SJCRH30 (cell line): ENCODE measurements at regions not wholly inside any gene's neighbourhood (a gene's known extent, or its start where the extent isn't known, plus 50 kb on each side); places are given as distances from the start of the nearest gene placed in this dataset.

Experiments used
- DNase-seq, 2 experiments: peaks; one replicate each; pipeline ENCODE4 v3.0.0-alpha.2; 2015 to 2020
- H3K27ac ChIP-seq: fragments of 250-450 bp; sonication (Bioruptor Pico); 2 replicates; pipeline ENCODE4 v1.5.1; 2020; ENCODE audit warnings: mild to moderate bottlenecking, moderate library complexity
- H3K27me3 ChIP-seq: fragments of 250-450 bp; sonication (Bioruptor Pico); 2 replicates; pipeline ENCODE4 v1.5.1; 2020; ENCODE audit warnings: mild to moderate bottlenecking, moderate library complexity
- H3K36me3 ChIP-seq: fragments of 250-450 bp; sonication (Bioruptor Pico); 2 replicates; pipeline ENCODE4 v1.5.1; 2020; ENCODE audit warnings: mild to moderate bottlenecking, moderate library complexity
- H3K4me1 ChIP-seq: fragments of 250-450 bp; sonication (Bioruptor Pico); 2 replicates; pipeline ENCODE4 v1.5.1; 2020; ENCODE audit warnings: mild to moderate bottlenecking, moderate library complexity
- H3K4me3 ChIP-seq: fragments of 250-450 bp; sonication (Bioruptor Pico); 2 replicates; pipeline ENCODE4 v1.5.1; 2020; ENCODE audit warnings: mild to moderate bottlenecking, moderate library complexity
- H3K9me3 ChIP-seq: fragments of 250-450 bp; sonication (Bioruptor Pico); replicated peaks from 2 replicates; pipeline ENCODE4 v1.5.1; 2020; ENCODE audit warnings: mild to moderate bottlenecking, moderate library complexity

DNA sequence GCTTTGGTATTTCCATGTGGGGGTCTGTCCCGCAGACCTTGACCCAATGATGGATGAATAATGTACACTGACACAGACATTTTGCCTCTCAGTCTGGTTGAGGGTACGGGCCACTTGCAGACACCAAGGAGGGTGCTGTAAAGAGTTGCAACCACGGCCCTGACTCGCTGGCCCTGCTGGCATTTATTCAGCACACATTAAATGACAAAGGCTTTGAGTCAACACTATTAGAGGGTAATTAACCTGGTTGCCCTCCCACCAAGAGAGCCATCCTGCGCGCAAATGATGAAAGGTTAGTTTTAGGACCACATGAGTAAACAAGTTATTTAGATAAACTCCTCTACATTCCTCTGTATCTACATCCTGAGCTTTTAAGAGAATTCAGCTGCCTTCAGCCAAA, 308.9 kb upstream of the MMS22L start:
- no peak overlapping the region for H3K27ac ChIP-seq
- no peak overlapping the region for H3K4me3 ChIP-seq
- peaks cover 3% of the 10 kb centered on the region; the same call in 1 of the 2 replicates for H3K4me1 ChIP-seq
- DNase-seq = no peak
- no peaks in the 10 kb centered on the region for H3K36me3 ChIP-seq
- H3K27me3 ChIP-seq = peaks cover 2% of the 10 kb centered on the region; the same call in 1 of the 2 replicates
- no peaks in the 10 kb centered on the region for H3K9me3 ChIP-seq

DNA sequence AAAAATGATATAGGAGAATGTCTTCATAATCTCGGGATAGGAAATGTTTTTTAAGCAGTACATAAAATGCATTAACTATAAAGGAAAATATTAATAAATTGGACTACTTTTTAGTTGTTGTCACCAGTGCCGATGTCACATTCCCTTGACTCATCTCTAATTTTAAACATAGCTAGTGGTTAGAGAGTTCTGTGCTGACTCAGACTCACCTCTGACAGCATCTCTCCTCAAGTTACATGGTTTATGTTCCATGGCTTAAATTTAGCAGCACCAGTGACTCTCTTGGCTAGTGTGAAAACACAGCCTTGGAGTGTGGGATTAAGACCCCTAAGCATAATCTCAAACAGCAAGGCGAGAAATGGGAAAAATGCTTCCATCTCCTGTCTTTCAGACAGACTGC, 311.8 kb upstream of the MMS22L start:
- H3K27me3 ChIP-seq = no peaks in the 10 kb centered on the region; the same call in 1 of the 2 replicates
- H3K27ac ChIP-seq = no peak overlapping the region
- H3K36me3 ChIP-seq = no peaks in the 10 kb centered on the region
- H3K4me1 ChIP-seq = peaks cover 3% of the 10 kb centered on the region; the same call in 1 of the 2 replicates
- DNase-seq = peak in 1 of 2 experiments; percentile 24
- H3K4me3 ChIP-seq = no peak overlapping the region
- no peaks in the 10 kb centered on the region for H3K9me3 ChIP-seq

DNA sequence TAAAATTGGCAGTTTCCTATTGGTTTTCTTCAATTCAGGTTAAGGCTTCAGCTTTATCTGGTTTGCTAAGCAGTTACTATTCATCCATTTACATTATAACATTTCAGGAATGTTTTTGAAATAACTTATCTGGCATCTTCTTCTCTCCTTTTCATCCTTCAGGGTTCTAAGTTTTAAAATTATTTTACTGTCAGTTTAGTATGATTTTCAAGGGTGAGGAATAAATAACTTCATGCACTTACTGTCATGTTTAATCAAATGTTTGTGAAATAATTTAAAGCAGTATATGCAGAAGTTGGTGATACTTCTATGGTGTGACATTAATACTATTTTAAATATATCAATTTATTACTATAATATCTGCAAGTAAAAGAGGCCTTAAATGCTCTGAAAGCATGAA, 338.1 kb upstream of the MMS22L start:
- Histone ChIP-seq H3K36me3 (no peaks in the 10 kb centered on the region), H3K27ac (no peak overlapping the region), H3K27me3 (no peaks in the 10 kb centered on the region), H3K4me1 (no peaks in the 10 kb centered on the region), H3K4me3 (no peak overlapping the region), H3K9me3 (no peaks in the 10 kb centered on the region)
- no peak for DNase-seq

DNA sequence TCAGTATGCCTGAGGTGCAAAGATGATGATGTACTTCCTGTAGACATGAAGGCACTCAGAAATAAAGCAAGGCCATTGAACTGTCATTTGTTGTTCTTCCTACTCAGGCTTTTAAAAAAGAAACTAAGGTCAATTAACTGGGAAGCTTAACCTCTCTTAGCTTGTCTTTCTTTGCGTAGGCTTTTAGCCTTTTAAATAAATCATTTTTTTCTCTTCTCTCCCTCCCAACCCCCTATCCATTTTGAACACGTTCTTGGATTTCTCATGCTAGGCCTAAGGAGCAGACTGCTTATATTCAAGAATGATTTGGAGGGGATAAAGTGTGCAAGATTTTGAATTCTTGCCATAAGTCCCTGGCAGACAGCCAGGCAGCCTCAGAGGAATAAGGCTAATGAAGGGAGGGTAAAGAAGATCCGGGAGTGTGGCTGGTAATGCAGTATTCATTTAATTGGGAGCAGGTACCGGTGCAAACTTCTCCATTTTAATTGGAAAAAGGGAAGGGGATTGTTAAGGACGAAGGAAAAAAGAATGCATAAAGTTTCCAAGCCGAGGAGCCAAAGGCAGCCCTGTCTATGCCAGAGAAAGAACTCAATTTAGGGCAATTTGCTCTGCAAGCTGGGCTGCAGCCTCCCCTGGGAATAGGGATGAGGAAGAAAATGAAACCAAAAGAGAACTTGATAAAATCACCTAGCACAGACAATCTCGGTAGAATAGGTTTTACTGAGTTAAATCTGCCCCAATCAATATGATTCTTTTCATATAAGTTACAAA, 343.8 kb upstream of the MMS22L start:
- Histone ChIP-seq H3K27me3 (peaks cover 4% of the 10 kb centered on the region; the same call in 1 of the 2 replicates), H3K4me3 (no peak overlapping the region), H3K36me3 (no peaks in the 10 kb centered on the region), H3K9me3 (no peaks in the 10 kb centered on the region), H3K4me1 (no peaks in the 10 kb centered on the region), H3K27ac (no peak overlapping the region)
- DNase-seq = peak in 1 of 2 experiments; percentile 22

DNA sequence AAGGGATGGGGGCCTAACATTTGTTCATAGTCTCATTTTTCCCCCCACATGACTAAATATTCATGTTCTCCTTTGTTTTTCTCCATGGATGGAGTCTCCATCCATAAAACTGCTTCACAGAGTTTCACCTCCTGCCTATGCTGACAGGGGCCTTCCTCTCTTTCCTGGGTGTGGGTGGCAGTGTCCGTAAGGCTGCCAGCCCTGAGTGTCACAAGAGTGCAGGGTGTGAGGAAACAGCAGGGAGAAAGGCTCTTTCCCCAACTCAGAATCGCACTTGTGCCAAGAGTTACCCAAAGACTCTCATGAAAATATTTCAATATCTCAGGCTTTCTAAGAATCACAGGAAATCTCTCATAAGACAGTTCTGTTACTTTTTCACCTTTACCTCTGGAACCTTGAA, 346.2 kb upstream of the MMS22L start:
- H3K27ac ChIP-seq = no peak overlapping the region
- no peaks in the 10 kb centered on the region for H3K4me1 ChIP-seq
- DNase-seq = no peak
- H3K4me3 ChIP-seq = no peak overlapping the region
- peaks cover 4% of the 10 kb centered on the region; the same call in 1 of the 2 replicates for H3K27me3 ChIP-seq
- no peaks in the 10 kb centered on the region for H3K9me3 ChIP-seq
- no peaks in the 10 kb centered on the region for H3K36me3 ChIP-seq

DNA sequence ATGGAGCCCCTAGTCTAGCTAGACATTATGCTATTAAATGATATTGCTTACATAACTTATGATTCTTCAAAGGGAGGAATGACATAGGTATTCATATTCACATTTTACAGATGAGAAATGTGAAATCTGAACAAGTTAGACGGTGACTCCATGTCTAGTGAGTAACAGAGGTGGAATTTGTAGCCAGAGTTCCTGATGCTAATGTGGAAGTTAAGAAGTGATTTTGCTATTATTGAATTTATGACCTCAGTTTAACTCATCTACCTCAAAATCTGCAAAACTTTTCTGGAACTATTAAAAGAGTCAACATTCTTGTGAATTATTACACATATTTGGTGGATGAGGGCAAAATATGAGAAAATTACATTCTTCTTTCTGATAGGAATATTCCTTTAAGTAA, 347.6 kb upstream of the MMS22L start:
- H3K4me3 ChIP-seq = no peak overlapping the region
- no peak for DNase-seq
- no peaks in the 10 kb centered on the region for H3K4me1 ChIP-seq
- H3K27me3 ChIP-seq = peaks cover 4% of the 10 kb centered on the region; the same call in 1 of the 2 replicates
- no peaks in the 10 kb centered on the region for H3K36me3 ChIP-seq
- no peaks in the 10 kb centered on the region for H3K9me3 ChIP-seq
- H3K27ac ChIP-seq = no peak overlapping the region

DNA sequence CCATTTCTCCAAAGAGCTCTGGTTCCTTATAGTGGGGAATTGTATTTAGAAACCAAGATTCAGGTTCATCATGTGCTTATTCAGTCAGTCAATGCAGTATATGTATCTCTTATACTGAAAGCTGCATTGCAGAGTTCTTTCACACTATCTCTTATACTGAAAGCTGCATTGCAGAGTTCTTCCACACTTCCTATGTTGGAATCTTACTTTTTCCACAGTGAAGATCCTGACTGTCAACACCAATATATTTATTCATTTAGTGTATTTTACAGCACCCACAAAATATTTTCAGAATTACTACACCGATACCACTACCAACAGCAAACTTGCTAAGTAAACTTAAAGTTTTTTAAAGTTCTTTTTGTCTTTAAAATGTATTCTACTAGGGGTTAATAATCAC, 349.3 kb upstream of the MMS22L start:
- peaks cover 4% of the 10 kb centered on the region; the same call in 1 of the 2 replicates for H3K27me3 ChIP-seq
- no peaks in the 10 kb centered on the region for H3K36me3 ChIP-seq
- H3K4me3 ChIP-seq = no peak overlapping the region
- no peaks in the 10 kb centered on the region for H3K4me1 ChIP-seq
- H3K27ac ChIP-seq = no peak overlapping the region
- no peak for DNase-seq
- no peaks in the 10 kb centered on the region for H3K9me3 ChIP-seq

DNA sequence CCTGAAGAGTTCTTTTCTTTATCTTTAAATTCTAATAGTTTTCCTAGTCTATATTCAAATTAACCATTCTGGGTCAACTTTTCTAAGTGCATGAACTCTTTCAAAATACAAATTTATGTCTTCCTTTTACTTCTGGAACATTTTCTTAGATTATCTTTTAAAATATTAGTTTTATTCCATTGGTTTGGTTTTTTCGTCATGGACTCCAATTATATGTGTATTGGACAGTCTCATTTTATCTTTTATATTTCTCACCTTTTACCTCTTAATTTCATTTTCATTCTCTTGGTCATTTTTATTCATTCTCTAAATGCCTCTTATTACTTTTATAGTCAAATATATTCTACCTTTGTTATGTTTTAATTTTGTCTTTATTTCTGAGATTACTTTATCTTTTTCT, 356.7 kb upstream of the MMS22L start:
- DNase-seq = no peak
- H3K27me3 ChIP-seq = no peaks in the 10 kb centered on the region
- no peaks in the 10 kb centered on the region for H3K9me3 ChIP-seq
- no peaks in the 10 kb centered on the region for H3K36me3 ChIP-seq
- no peak overlapping the region for H3K27ac ChIP-seq
- no peak overlapping the region for H3K4me3 ChIP-seq
- H3K4me1 ChIP-seq = no peaks in the 10 kb centered on the region

DNA sequence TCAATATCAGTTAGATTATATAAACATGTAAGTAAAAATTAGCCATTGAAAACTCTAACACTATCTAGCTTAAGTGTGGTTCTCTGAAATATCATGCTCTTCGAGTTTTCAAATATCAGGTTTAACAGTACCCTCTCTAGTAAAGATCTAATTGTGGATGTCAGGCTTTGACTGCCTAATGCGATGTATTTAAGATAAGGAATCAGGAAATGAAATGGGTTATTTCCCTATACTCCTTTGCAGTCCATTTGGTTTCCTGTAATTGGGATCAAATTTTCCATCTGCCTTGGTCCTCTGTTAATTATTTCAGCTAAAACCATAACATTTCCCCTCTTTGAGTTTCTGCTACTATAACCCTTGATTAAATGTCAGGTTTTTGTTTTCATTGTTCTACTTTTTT, 361.3 kb upstream of the MMS22L start:
- DNase-seq = no peak
- Histone ChIP-seq H3K9me3 (no peaks in the 10 kb centered on the region), H3K27ac (no peak overlapping the region), H3K4me1 (no peaks in the 10 kb centered on the region), H3K36me3 (no peaks in the 10 kb centered on the region), H3K4me3 (no peak overlapping the region), H3K27me3 (no peaks in the 10 kb centered on the region)

DNA sequence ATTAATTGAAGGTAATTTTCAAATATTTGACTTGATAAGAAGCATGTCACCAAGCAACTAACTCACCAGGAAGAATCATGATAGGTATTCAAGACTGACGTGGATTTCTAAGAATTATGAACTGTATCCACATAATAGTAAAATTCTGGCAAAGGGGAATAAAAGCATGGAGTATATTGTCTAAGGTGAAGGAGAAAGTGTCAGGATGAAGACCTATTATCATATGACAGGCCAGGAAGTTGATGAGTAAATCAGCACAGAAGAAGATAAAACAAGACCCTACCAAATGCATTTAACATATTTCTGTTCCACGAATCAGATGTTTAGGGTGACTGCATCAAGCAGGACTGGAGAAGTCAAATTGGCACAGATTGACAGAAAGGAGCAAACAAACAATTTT, 362.7 kb upstream of the MMS22L start:
- Histone ChIP-seq H3K27me3 (no peaks in the 10 kb centered on the region), H3K4me1 (no peaks in the 10 kb centered on the region), H3K9me3 (no peaks in the 10 kb centered on the region), H3K4me3 (no peak overlapping the region), H3K27ac (no peak overlapping the region), H3K36me3 (no peaks in the 10 kb centered on the region)
- DNase-seq = no peak

DNA sequence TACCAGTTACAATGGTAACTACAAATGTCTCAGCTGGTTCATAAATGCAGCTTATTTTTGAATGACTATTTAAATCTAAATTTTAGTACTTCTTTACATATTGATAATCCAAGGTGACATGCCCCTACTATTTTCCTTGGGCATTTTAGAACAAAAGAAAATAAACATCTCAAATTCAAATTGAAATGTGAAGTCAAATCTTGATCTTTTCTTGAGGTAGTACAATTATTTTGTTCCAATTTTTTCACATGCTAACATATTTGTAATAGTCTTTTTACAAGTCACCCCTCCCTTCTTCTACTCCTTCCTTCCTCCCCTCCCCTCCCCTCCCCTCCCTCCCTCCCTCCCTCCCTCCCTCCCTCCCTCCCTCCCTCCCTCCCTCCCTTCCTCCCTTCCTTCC, 370.1 kb upstream of the MMS22L start:
- DNase-seq = no peak
- H3K27me3 ChIP-seq = no peaks in the 10 kb centered on the region
- H3K4me3 ChIP-seq = no peak overlapping the region
- no peaks in the 10 kb centered on the region for H3K4me1 ChIP-seq
- no peaks in the 10 kb centered on the region for H3K9me3 ChIP-seq
- H3K27ac ChIP-seq = no peak overlapping the region
- no peaks in the 10 kb centered on the region for H3K36me3 ChIP-seq

DNA sequence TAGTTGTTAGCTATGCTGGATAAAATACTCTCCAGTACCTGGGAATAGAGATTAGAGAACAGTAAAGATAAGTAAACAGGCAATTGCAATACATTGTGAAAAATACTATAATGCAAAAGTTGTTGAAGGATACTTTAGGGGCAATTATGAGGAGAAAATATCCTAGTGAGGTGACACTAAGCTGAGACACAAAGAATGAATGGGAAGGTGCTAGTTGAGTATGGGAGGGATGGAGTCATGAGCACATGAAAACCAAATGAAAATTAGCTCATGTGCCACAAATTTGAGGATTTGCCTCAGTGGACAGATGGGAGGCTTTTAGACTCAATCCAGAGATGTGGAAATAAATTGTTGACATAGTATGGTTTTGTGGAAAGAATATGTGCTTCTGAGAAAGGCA, 370.5 kb upstream of the MMS22L start:
- Histone ChIP-seq H3K27ac (no peak overlapping the region), H3K9me3 (no peaks in the 10 kb centered on the region)

DNA sequence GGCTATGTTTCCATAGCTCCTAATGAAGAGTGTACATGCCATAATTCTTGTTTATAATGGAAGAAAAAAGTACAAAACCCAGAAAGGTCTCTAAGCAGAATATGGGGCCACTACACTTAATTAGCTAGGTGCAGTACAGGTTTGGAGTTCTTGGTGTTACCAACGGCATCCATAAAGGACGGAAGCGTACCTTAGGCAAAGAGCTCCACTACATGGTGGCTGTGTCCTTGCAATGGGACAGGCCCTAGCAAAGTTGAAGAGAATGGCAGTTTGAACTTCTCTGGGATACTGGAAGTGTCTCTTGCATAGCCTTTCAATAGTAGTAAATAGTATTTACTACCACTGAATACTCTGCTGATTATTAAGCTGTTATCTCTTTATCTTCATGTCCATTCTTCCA, 371.7 kb upstream of the MMS22L start:
- no peak for DNase-seq
- no peaks in the 10 kb centered on the region for H3K36me3 ChIP-seq
- H3K4me1 ChIP-seq = no peaks in the 10 kb centered on the region
- H3K9me3 ChIP-seq = no peaks in the 10 kb centered on the region
- H3K4me3 ChIP-seq = no peak overlapping the region
- H3K27ac ChIP-seq = no peak overlapping the region
- no peaks in the 10 kb centered on the region for H3K27me3 ChIP-seq

More for the DNA sequence above, 370.5 kb upstream of the MMS22L start:
- Histone ChIP-seq H3K27me3 (no peaks in the 10 kb centered on the region), H3K4me3 (no peak overlapping the region), H3K36me3 (no peaks in the 10 kb centered on the region), H3K4me1 (no peaks in the 10 kb centered on the region)
- no peak for DNase-seq

DNA sequence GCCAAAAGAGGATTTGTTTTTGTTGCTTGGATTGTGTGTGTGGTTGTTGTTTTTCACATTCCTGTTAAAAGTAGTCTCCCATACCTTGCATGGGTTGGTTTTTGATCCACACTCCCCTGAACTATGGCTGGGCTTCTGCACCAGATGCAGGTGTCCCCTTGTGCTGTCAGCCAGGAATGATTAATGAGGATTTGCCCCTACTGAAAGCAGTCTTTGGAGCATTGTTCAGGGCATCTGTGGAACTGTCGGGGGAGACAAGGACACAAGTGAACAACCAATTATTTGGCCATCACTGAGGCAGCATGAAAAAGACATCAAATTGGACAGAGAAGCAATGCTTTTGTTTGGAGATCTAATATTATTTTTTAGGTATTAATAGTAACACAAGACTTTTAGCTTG, 373.2 kb upstream of the MMS22L start:
- no peak for DNase-seq
- no peaks in the 10 kb centered on the region for H3K27me3 ChIP-seq
- H3K4me3 ChIP-seq = no peak overlapping the region
- H3K36me3 ChIP-seq = no peaks in the 10 kb centered on the region
- no peaks in the 10 kb centered on the region for H3K9me3 ChIP-seq
- no peaks in the 10 kb centered on the region for H3K4me1 ChIP-seq
- H3K27ac ChIP-seq = no peak overlapping the region

DNA sequence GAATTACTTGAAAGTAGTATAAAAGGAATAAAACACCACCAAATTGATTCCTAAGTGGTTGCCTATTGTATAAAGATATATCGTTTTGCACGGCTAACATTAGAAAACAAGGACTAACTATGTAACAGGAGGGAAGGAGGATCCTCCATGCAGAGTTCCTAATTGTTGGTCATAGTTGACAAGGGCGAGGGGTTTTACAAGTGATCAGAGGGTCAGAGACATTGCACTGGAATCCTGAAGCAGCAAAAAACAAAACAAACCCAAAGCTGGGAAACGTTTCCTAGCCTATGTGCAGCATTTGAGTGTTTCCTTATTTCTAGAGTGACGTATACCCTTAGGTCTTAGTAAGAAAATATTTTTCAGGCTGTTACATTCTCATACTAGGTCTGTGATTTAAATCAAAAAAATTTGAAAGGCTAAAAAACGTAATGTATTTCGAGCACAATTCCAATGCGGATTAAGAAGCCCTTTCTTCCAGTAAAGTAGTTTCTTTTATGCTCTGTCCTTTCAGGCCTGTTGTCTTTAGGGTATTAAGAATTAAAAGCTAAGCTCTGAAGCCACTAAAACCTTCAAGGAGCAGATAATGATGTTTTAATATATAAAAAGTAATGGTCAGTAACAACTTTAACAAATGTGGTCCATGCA, 373.8 kb upstream of the MMS22L start:
- no peaks in the 10 kb centered on the region for H3K4me1 ChIP-seq
- H3K27me3 ChIP-seq = no peaks in the 10 kb centered on the region
- H3K9me3 ChIP-seq = no peaks in the 10 kb centered on the region
- H3K36me3 ChIP-seq = no peaks in the 10 kb centered on the region
- no peak for DNase-seq
- H3K4me3 ChIP-seq = no peak overlapping the region
- no peak overlapping the region for H3K27ac ChIP-seq

DNA sequence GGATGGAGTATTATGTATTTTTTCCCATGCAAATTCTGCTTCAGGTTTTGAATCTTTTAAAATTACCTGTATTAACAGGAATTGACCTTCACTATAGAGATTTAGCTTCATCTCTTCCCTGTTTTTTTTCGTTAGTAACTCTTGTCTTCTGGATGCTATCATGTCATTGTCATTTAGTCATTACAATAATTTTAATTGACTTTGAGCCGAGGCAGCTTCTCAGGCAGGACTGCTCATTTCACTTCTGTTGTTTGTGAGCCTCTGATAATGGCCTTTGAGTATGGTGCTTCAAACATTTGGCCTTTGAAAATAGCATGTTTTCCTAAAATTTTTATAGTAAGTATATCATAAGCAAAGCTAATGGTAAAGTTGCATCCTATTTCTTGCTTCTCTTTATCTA, 375.1 kb upstream of the MMS22L start:
- DNase-seq = no peak
- H3K4me1 ChIP-seq = no peaks in the 10 kb centered on the region
- no peaks in the 10 kb centered on the region for H3K9me3 ChIP-seq

More for the DNA sequence above, 375.1 kb upstream of the MMS22L start:
- H3K27me3 ChIP-seq = no peaks in the 10 kb centered on the region
- H3K27ac ChIP-seq = no peak overlapping the region
- no peak overlapping the region for H3K4me3 ChIP-seq
- no peaks in the 10 kb centered on the region for H3K36me3 ChIP-seq
